ENCODE measurements at regions not wholly inside any gene's neighbourhood (a gene's known extent, or its start where the extent isn't known, plus 50 kb on each side); places are given as distances from the start of the nearest gene placed in this dataset.
"Not testable (repeated sequence)": the region's sequence is repeated elsewhere in the genome, so short reads cannot be mapped to it uniquely, and the experiment has no call there.

DNA sequence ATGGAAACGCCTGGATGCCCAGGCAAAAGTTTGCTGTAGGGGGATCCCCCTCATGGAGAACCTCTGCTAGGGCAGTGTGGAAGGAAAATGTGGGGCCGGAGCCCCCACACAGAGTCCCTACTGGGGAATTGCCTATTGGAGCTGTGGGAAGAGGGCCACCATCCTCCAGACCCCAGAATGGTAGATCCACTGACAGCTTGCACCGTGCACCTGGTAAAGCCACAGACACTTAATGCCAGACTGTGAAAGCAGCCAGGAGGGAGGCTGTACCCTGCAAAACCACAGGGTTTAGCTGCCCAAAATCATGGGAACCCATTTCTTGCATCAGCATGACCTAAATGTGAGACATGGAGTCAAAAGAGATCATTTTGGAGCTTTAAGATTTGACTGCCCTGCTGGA is 302.0 kb upstream of the ST8SIA4 start:
- H3K9me3 Mint-ChIP-seq; H3K27me3 Mint-ChIP-seq; POLR2A ChIA-PET; DNase-seq; H3K36me3 Mint-ChIP-seq; H3K27me3 ChIP-seq (ENCODE audit: insufficient read depth, low read length, poor library complexity, severe bottlenecking); H3K27ac ChIP-seq (ENCODE audit: low read depth, low read length); H3K4me3 ChIP-seq (ENCODE audit: low read length); H3K4me1 Mint-ChIP-seq; CTCF ChIA-PET; H3K4me3 Mint-ChIP-seq; H3K9me3 ChIP-seq (ENCODE audit: low read length); H3K4me1 ChIP-seq (ENCODE audit: insufficient read depth, low read length); H3K36me3 ChIP-seq (ENCODE audit: insufficient read depth, low read length); H3K27ac Mint-ChIP-seq: not testable (repeated sequence)

- H3K9me3 ChIP-seq (ENCODE audit: low read length); DNase-seq; H3K36me3 Mint-ChIP-seq; H3K9me3 Mint-ChIP-seq; CTCF ChIA-PET; H3K4me1 ChIP-seq (ENCODE audit: insufficient read depth, low read length); H3K27ac Mint-ChIP-seq; H3K27me3 ChIP-seq (ENCODE audit: insufficient read depth, low read length, poor library complexity, severe bottlenecking); H3K27ac ChIP-seq (ENCODE audit: low read depth, low read length); POLR2A ChIA-PET; H3K4me3 ChIP-seq (ENCODE audit: low read length); H3K27me3 Mint-ChIP-seq; H3K36me3 ChIP-seq (ENCODE audit: insufficient read depth, low read length); H3K4me1 Mint-ChIP-seq; H3K4me3 Mint-ChIP-seq: not testable (repeated sequence)
Measured at GRCh38 chr5:101180365-101180764, 277.3 kb upstream of the ST8SIA4 start.

GRCh38 chr5:101176605-101177004 is 273.5 kb upstream of the ST8SIA4 start:
- H3K27ac ChIP-seq (ENCODE audit: low read depth, low read length), result no peak overlapping the region
- CTCF ChIA-PET, result no interaction called here
- no peaks in the 10 kb centered on the region for H3K27me3 ChIP-seq (ENCODE audit: insufficient read depth, low read length, poor library complexity, severe bottlenecking)
- DNase-seq, result no peak
- H3K4me3 Mint-ChIP-seq, result no peak overlapping the region
- no peak overlapping the region for H3K4me3 ChIP-seq (ENCODE audit: low read length)
- H3K9me3 Mint-ChIP-seq, result peaks cover 0 to 8% (median 4%) of the 10 kb centered on the region in 5 donors
- H3K4me1 ChIP-seq (ENCODE audit: insufficient read depth, low read length), result no peaks in the 10 kb centered on the region
- H3K27me3 Mint-ChIP-seq, result no peaks in the 10 kb centered on the region
- no peaks in the 10 kb centered on the region for H3K4me1 Mint-ChIP-seq
- H3K9me3 ChIP-seq (ENCODE audit: low read length), result no peaks in the 10 kb centered on the region
- H3K36me3 ChIP-seq (ENCODE audit: insufficient read depth, low read length), result no peaks in the 10 kb centered on the region
- no peaks in the 10 kb centered on the region for H3K36me3 Mint-ChIP-seq
- POLR2A ChIA-PET, result no interaction called here
- no peak overlapping the region for H3K27ac Mint-ChIP-seq

GRCh38 chr5:101174981-101175380 is 271.9 kb upstream of the ST8SIA4 start:
- Histone ChIP-seq H3K27me3 (ENCODE audit: insufficient read depth, low read length, poor library complexity, severe bottlenecking) (no peaks in the 10 kb centered on the region), H3K27ac (ENCODE audit: low read depth, low read length) (no peak overlapping the region), H3K4me1 (ENCODE audit: insufficient read depth, low read length) (no peaks in the 10 kb centered on the region), H3K36me3 (ENCODE audit: insufficient read depth, low read length) (no peaks in the 10 kb centered on the region), H3K4me3 (ENCODE audit: low read length) (no peak overlapping the region), H3K9me3 (ENCODE audit: low read length) (no peaks in the 10 kb centered on the region)
- no peak for DNase-seq
- POLR2A ChIA-PET, result no interaction called here
- H3K4me3 Mint-ChIP-seq, result no peak overlapping the region
- CTCF ChIA-PET, result no interaction called here
- H3K36me3 Mint-ChIP-seq, result no peaks in the 10 kb centered on the region
- H3K9me3 Mint-ChIP-seq, result peaks cover 0 to 8% (median 4%) of the 10 kb centered on the region in 5 donors
- no peaks in the 10 kb centered on the region for H3K27me3 Mint-ChIP-seq
- no peaks in the 10 kb centered on the region for H3K4me1 Mint-ChIP-seq
- no peak overlapping the region for H3K27ac Mint-ChIP-seq

GRCh38 chr5:101163088-101163487 is 260.0 kb upstream of the ST8SIA4 start:
- no peaks in the 10 kb centered on the region for H3K36me3 Mint-ChIP-seq
- H3K9me3 Mint-ChIP-seq, result peaks cover 0 to 3% (median 0%) of the 10 kb centered on the region in 5 donors
- H3K36me3 ChIP-seq (ENCODE audit: insufficient read depth, low read length), result no peaks in the 10 kb centered on the region
- no peaks in the 10 kb centered on the region for H3K4me1 Mint-ChIP-seq
- no peak overlapping the region for H3K4me3 ChIP-seq (ENCODE audit: low read length)
- no peak overlapping the region for H3K27ac Mint-ChIP-seq
- no peaks in the 10 kb centered on the region for H3K9me3 ChIP-seq (ENCODE audit: low read length)
- H3K4me3 Mint-ChIP-seq, result no peak overlapping the region
- H3K27me3 Mint-ChIP-seq, result peaks cover 5 to 16% of the 10 kb centered on the region in 2 donors
- CTCF ChIA-PET, result no interaction called here
- POLR2A ChIA-PET, result no interaction called here
- H3K27ac ChIP-seq (ENCODE audit: low read depth, low read length), result no peak overlapping the region
- no peaks in the 10 kb centered on the region for H3K4me1 ChIP-seq (ENCODE audit: insufficient read depth, low read length)
- DNase-seq, result no peak
- no peaks in the 10 kb centered on the region for H3K27me3 ChIP-seq (ENCODE audit: insufficient read depth, low read length, poor library complexity, severe bottlenecking)

DNA sequence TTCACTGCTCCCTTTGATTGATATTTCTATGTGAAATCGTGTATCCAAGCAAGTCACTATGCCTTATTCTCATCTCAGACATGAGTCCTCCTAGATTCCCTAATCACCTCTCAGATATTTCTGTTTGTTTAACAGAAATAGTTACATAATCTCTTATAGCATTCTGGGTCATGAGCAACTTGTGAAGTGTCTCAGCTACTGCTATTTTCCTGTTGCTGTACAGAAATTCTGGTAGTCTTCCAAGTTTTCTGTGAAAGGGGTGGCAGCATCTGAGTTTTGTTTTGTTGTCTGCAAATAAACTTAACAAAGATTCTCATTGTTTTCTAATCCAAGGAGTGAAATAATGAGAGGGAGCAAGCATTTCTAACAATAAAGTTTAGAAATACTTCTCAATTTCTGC is 256.9 kb upstream of the ST8SIA4 start:
- Histone ChIP-seq H3K4me1 (ENCODE audit: insufficient read depth, low read length) (no peaks in the 10 kb centered on the region), H3K9me3 (ENCODE audit: low read length) (no peaks in the 10 kb centered on the region), H3K27ac (ENCODE audit: low read depth, low read length) (no peak overlapping the region), H3K36me3 (ENCODE audit: insufficient read depth, low read length) (no peaks in the 10 kb centered on the region), H3K27me3 (ENCODE audit: insufficient read depth, low read length, poor library complexity, severe bottlenecking) (no peaks in the 10 kb centered on the region), H3K4me3 (ENCODE audit: low read length) (no peak overlapping the region)
- peaks cover 0 to 8% (median 0%) of the 10 kb centered on the region in 3 donors for H3K36me3 Mint-ChIP-seq
- peaks cover 3 to 16% of the 10 kb centered on the region in 2 donors for H3K27me3 Mint-ChIP-seq
- DNase-seq, result no peak
- no peak overlapping the region for H3K4me3 Mint-ChIP-seq
- POLR2A ChIA-PET, result no interaction called here
- H3K9me3 Mint-ChIP-seq, result peaks cover 0 to 2% (median 0%) of the 10 kb centered on the region in 5 donors
- CTCF ChIA-PET, result no interaction called here
- H3K27ac Mint-ChIP-seq, result no peak overlapping the region
- no peaks in the 10 kb centered on the region for H3K4me1 Mint-ChIP-seq

- ChIA-PET CTCF (no interaction called here), POLR2A (no interaction called here)
- Histone ChIP-seq H3K4me1 (ENCODE audit: insufficient read depth, low read length) (no peaks in the 10 kb centered on the region), H3K27ac (ENCODE audit: low read depth, low read length) (no peak overlapping the region), H3K4me3 (ENCODE audit: low read length) (no peak overlapping the region), H3K9me3 (ENCODE audit: low read length) (no peaks in the 10 kb centered on the region), H3K36me3 (ENCODE audit: insufficient read depth, low read length) (no peaks in the 10 kb centered on the region), H3K27me3 (ENCODE audit: insufficient read depth, low read length, poor library complexity, severe bottlenecking) (no peaks in the 10 kb centered on the region)
- Mint-ChIP-seq H3K36me3 (peaks cover 0 to 8% (median 0%) of the 10 kb centered on the region in 3 donors), H3K27me3 (peaks cover 3 to 14% of the 10 kb centered on the region in 2 donors), H3K4me1 (no peaks in the 10 kb centered on the region), H3K27ac (no peak overlapping the region), H3K9me3 (peaks cover 0 to 2% (median 0%) of the 10 kb centered on the region in 5 donors), H3K4me3 (no peak overlapping the region)
- DNase-seq, result no peak
Measured at GRCh38 chr5:101159006-101159405, 255.9 kb upstream of the ST8SIA4 start.

DNA sequence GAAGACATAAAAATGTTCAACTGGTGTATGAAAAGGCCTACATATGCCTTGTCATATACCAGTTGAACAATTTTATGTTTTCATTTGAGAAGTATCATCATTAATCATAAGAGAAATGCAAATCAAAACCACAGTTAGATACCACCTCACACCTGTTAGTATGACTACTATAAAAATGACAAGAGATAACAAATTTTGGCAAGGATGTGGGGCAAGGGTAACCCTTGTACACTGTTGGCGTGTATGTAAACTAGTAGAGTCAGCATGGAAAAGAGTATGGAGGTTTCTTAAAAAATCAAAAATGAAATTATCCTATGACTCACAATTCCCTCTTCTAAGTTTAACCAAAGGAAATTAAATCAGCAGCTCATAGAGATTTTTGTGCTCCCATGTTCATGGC is 250.4 kb upstream of the ST8SIA4 start:
- CTCF ChIA-PET, result no interaction called here
- no peaks in the 10 kb centered on the region for H3K36me3 ChIP-seq (ENCODE audit: insufficient read depth, low read length)
- peaks cover 0 to 8% (median 0%) of the 10 kb centered on the region in 3 donors for H3K36me3 Mint-ChIP-seq
- no peak overlapping the region for H3K4me3 ChIP-seq (ENCODE audit: low read length)
- peaks cover 0 to 2% (median 0%) of the 10 kb centered on the region in 5 donors for H3K9me3 Mint-ChIP-seq
- H3K27me3 ChIP-seq (ENCODE audit: insufficient read depth, low read length, poor library complexity, severe bottlenecking), result no peaks in the 10 kb centered on the region
- no peak overlapping the region for H3K4me3 Mint-ChIP-seq
- no peaks in the 10 kb centered on the region for H3K4me1 Mint-ChIP-seq
- H3K27me3 Mint-ChIP-seq, result peaks cover 0 to 4% of the 10 kb centered on the region in 2 donors
- H3K27ac Mint-ChIP-seq, result no peak overlapping the region
- H3K9me3 ChIP-seq (ENCODE audit: low read length), result no peaks in the 10 kb centered on the region
- POLR2A ChIA-PET, result no interaction called here
- H3K4me1 ChIP-seq (ENCODE audit: insufficient read depth, low read length), result no peaks in the 10 kb centered on the region
- no peak overlapping the region for H3K27ac ChIP-seq (ENCODE audit: low read depth, low read length)
- DNase-seq, result no peak

- DNase-seq, result no peak
- no peaks in the 10 kb centered on the region for H3K4me1 ChIP-seq (ENCODE audit: insufficient read depth, low read length)
- H3K36me3 ChIP-seq (ENCODE audit: insufficient read depth, low read length), result no peaks in the 10 kb centered on the region
- Mint-ChIP-seq H3K36me3 (no peaks in the 10 kb centered on the region), H3K9me3 (peaks cover 0 to 11% (median 2%) of the 10 kb centered on the region in 5 donors), H3K27me3 (peaks cover 3 to 6% of the 10 kb centered on the region in 2 donors), H3K4me3 (no peak overlapping the region), H3K4me1 (no peaks in the 10 kb centered on the region), H3K27ac (no peak overlapping the region)
- CTCF ChIA-PET, result no interaction called here
- POLR2A ChIA-PET, result no interaction called here
- H3K27ac ChIP-seq (ENCODE audit: low read depth, low read length), result no peak overlapping the region
- no peaks in the 10 kb centered on the region for H3K27me3 ChIP-seq (ENCODE audit: insufficient read depth, low read length, poor library complexity, severe bottlenecking)
- H3K9me3 ChIP-seq (ENCODE audit: low read length), result no peaks in the 10 kb centered on the region
- H3K4me3 ChIP-seq (ENCODE audit: low read length), result no peak overlapping the region
Measured at GRCh38 chr5:101143526-101143925, 240.4 kb upstream of the ST8SIA4 start.

Measured in CD8-positive, alpha-beta memory T cell (primary cell).